Stimulated activated CD4-positive, alpha-beta T cell treated with anti-CD3 and anti-CD28 coated beads, Interleukin-4, amount 100 ng/mL, for 48 hours (primary cell): ENCODE measurements at regions not wholly inside any gene's neighbourhood (a gene's known extent, or its start where the extent isn't known, plus 50 kb on each side); places are given as distances from the start of the nearest gene placed in this dataset.

Experiments used
- DNase-seq, 2 donors: peaks; one replicate each; pipeline ENCODE4 v3.0.0-alpha.2; 2020; ENCODE audit warnings: low read depth in 2 of 2

GRCh38 chr14:98984027-98984718 is 287.8 kb downstream of the BCL11B start:
- DNase-seq, result no peak

GRCh38 chr14:98984719-98985041 is 287.3 kb downstream of the BCL11B start:
- DNase-seq, result peak; percentile 38 to 61

GRCh38 chr14:98993818-98994217 is 278.2 kb downstream of the BCL11B start:
- no peak for DNase-seq

GRCh38 chr14:98994561-98994960 is 277.4 kb downstream of the BCL11B start:
- DNase-seq, result no peak

GRCh38 chr14:98997526-98998205 is 274.3 kb downstream of the BCL11B start:
- no peak for DNase-seq

GRCh38 chr14:98999345-98999744 is 272.7 kb downstream of the BCL11B start:
- DNase-seq, result no peak

GRCh38 chr14:98999901-99000300 is 272.1 kb downstream of the BCL11B start:
- DNase-seq, result no peak

- DNase-seq, result no peak
Measured at GRCh38 chr14:99001241-99001640, 270.8 kb downstream of the BCL11B start.

- no peak for DNase-seq
Measured at GRCh38 chr14:99003646-99004045, 268.4 kb downstream of the BCL11B start.

GRCh38 chr14:99004112-99004511 is 267.9 kb downstream of the BCL11B start:
- DNase-seq, result no peak

- no peak for DNase-seq
Measured at GRCh38 chr14:99006276-99006675, 265.7 kb downstream of the BCL11B start.

GRCh38 chr14:99007795-99008194 is 264.2 kb downstream of the BCL11B start:
- no peak for DNase-seq

GRCh38 chr14:99009871-99010270 is 262.1 kb downstream of the BCL11B start:
- DNase-seq, result no peak

GRCh38 chr14:99011385-99011784 is 260.6 kb downstream of the BCL11B start:
- no peak for DNase-seq

- DNase-seq, result no peak
Measured at GRCh38 chr14:99012703-99013102, 259.3 kb downstream of the BCL11B start.

- no peak for DNase-seq
Measured at GRCh38 chr14:99015833-99016232, 256.2 kb downstream of the BCL11B start.

GRCh38 chr14:99023371-99023770 is 248.6 kb downstream of the BCL11B start:
- no peak for DNase-seq

GRCh38 chr14:99024926-99025325 is 247.1 kb downstream of the BCL11B start:
- no peak for DNase-seq

- no peak for DNase-seq
Measured at GRCh38 chr14:99025418-99025817, 246.6 kb downstream of the BCL11B start.

GRCh38 chr14:99026471-99026870 is 245.5 kb downstream of the BCL11B start:
- peak in 1 of 2 donors; percentile 12 for DNase-seq

- DNase-seq, result no peak
Measured at GRCh38 chr14:99028041-99028440, 244.0 kb downstream of the BCL11B start.

- DNase-seq, result no peak
Measured at GRCh38 chr14:99028521-99028920, 243.5 kb downstream of the BCL11B start.

- no peak for DNase-seq
Measured at GRCh38 chr14:99029145-99029915, 242.7 kb downstream of the BCL11B start.
